Sigmoid colon (tissue), 3 donors: ENCODE measurements at regions not wholly inside any gene's neighbourhood (a gene's known extent, or its start where the extent isn't known, plus 50 kb on each side); places are given as distances from the start of the nearest gene placed in this dataset.

Source experiments
- POLR2A ChIP-seq, 2 donors: fragments of 450-650 bp; IDR thresholded peaks; one replicate each; pipeline ENCODE4 v1.6.1; 2016; ENCODE audit warnings: antibody characterized with exemption in 2 of 2, mild to moderate bottlenecking in 2 of 2, moderate library complexity in 2 of 2
- TF ChIP-seq, protein P1 (sequence below), 4 experiments: fragments of 450-650 bp in 3 of 4; fragments of 200-600 bp in 1 of 4; IDR thresholded peaks; one replicate each; pipeline ENCODE4 v1.5.1; 2016 to 2019; ENCODE audit warnings: antibody characterized with exemption in 4 of 4, mild to moderate bottlenecking in 3 of 4, moderate library complexity in 2 of 4

DNA sequence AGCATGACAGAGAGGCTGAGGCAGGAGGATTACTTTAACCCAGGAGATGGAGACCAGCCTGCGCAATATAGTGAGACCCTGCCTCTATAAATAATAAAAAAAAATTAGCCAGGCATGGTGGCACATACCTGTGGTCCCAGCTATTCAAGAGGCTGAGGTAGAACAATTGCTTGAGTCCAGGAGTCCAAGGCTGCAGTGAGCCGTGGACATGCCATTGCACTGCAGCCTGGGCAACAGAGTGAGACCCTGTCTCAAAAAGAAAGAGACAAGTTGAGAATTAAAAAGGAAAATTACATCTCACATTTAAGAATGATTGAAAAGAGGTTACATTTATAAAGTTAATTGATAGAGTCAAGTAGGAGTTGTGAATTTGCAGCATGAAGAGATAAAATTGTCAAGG is 91.4 kb upstream of the TMPO start:
- TF ChIP-seq, protein P1, sequence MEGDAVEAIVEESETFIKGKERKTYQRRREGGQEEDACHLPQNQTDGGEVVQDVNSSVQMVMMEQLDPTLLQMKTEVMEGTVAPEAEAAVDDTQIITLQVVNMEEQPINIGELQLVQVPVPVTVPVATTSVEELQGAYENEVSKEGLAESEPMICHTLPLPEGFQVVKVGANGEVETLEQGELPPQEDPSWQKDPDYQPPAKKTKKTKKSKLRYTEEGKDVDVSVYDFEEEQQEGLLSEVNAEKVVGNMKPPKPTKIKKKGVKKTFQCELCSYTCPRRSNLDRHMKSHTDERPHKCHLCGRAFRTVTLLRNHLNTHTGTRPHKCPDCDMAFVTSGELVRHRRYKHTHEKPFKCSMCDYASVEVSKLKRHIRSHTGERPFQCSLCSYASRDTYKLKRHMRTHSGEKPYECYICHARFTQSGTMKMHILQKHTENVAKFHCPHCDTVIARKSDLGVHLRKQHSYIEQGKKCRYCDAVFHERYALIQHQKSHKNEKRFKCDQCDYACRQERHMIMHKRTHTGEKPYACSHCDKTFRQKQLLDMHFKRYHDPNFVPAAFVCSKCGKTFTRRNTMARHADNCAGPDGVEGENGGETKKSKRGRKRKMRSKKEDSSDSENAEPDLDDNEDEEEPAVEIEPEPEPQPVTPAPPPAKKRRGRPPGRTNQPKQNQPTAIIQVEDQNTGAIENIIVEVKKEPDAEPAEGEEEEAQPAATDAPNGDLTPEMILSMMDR (IDR thresholded peaks at IDR 0.05), result no peak
- TF ChIP-seq POLR2A (IDR thresholded peaks at IDR 0.05), result no peak
